Activated CD4-positive, alpha-beta T cell treated with anti-CD3 and anti-CD28 coated beads for 4 hours (primary cell): ENCODE measurements at regions not wholly inside any gene's neighbourhood (a gene's known extent, or its start where the extent isn't known, plus 50 kb on each side); places are given as distances from the start of the nearest gene placed in this dataset.

ENCODE experiments used
- DNase-seq, 2 donors: peaks; one replicate each; pipeline ENCODE4 v3.0.0-alpha.2; 2020

GRCh38 chr7:156173346-156173745 lies 361.1 kb upstream of the SHH start:
- no peak for DNase-seq

- DNase-seq: no peak
Observed at GRCh38 chr7:156172638-156173037, 360.4 kb upstream of the SHH start.

- DNase-seq: no peak
Observed at GRCh38 chr7:156169474-156170370, 357.5 kb upstream of the SHH start.

GRCh38 chr7:156168434-156168833 lies 356.2 kb upstream of the SHH start:
- DNase-seq: no peak

GRCh38 chr7:156167987-156168386 lies 355.7 kb upstream of the SHH start:
- DNase-seq: no peak

GRCh38 chr7:156167417-156167807 lies 355.1 kb upstream of the SHH start:
- DNase-seq: no peak

- no peak for DNase-seq
Observed at GRCh38 chr7:156166692-156167416, 354.6 kb upstream of the SHH start.

- no peak for DNase-seq
Observed at GRCh38 chr7:156163747-156164146, 351.5 kb upstream of the SHH start.

- DNase-seq: no peak
Observed at GRCh38 chr7:156162451-156162850, 350.2 kb upstream of the SHH start.

- DNase-seq: no peak
Observed at GRCh38 chr7:156160811-156161210, 348.5 kb upstream of the SHH start.

GRCh38 chr7:156158693-156159092 lies 346.4 kb upstream of the SHH start:
- DNase-seq: no peak

- DNase-seq: no peak
Observed at GRCh38 chr7:156158213-156158612, 345.9 kb upstream of the SHH start.

- DNase-seq: no peak
Observed at GRCh38 chr7:156157409-156158012, 345.2 kb upstream of the SHH start.

GRCh38 chr7:156156734-156157408 lies 344.6 kb upstream of the SHH start:
- no peak for DNase-seq

- no peak for DNase-seq
Observed at GRCh38 chr7:156155988-156156733, 343.9 kb upstream of the SHH start.

GRCh38 chr7:156153590-156153989 lies 341.3 kb upstream of the SHH start:
- DNase-seq: no peak

GRCh38 chr7:156152390-156152789 lies 340.1 kb upstream of the SHH start:
- no peak for DNase-seq

GRCh38 chr7:156151658-156152057 lies 339.4 kb upstream of the SHH start:
- DNase-seq: no peak

GRCh38 chr7:156151078-156151477 lies 338.8 kb upstream of the SHH start:
- DNase-seq: no peak

- no peak for DNase-seq
Observed at GRCh38 chr7:156148995-156149394, 336.7 kb upstream of the SHH start.

GRCh38 chr7:156148547-156148946 lies 336.3 kb upstream of the SHH start:
- DNase-seq: no peak

- no peak for DNase-seq
Observed at GRCh38 chr7:156147756-156148504, 335.7 kb upstream of the SHH start.
